ENCODE measurements at regions not wholly inside any gene's neighbourhood (a gene's known extent, or its start where the extent isn't known, plus 50 kb on each side); places are given as distances from the start of the nearest gene placed in this dataset.
A peak's percentile ranks its signal among the peaks of the same experiment; 100 is the strongest.
"Not testable (repeated sequence)": the region's sequence is repeated elsewhere in the genome, so short reads cannot be mapped to it uniquely, and the experiment has no call there.

DNA sequence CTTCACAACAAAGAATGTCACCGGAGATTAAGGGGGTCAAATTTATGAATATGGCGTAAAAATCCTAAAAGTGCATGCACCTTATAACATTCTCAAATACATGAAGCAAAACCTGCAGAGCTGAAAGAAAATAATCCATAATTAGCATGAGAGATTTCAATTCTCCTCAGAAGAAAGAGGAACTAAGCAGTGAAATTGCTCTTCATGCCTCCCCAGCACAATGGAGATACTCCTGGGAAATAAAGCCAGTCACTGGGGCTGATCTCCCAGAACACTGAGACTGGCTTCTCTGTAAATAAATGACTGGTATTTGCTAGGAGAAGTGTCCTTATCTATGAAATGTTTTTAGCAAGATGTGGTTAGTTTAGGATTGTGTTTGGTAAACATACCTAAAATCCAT lies 68.1 kb downstream of the GOLGA6L6 start:
- H3K27ac ChIP-seq, result not testable (repeated sequence)

DNA sequence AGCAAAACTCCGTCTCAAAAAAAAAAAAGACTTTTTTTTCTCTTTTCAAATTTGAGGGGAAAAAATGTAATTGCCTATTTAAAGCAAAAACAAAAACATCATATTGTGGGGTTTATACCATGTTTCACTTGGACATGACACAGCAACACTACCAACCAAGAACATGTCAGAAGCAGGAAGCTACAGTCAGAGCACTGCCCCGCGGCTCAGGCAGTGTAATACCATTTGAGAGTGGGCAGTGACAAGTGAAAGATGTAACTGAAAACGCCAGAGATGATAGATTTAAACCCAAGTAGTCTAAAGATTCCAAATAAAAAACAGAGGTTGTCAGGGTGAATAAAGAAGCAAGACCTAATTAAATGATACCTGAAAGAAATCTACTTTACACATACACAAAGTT lies 68.6 kb downstream of the GOLGA6L6 start:
- H3K27ac ChIP-seq, result not testable (repeated sequence)

DNA sequence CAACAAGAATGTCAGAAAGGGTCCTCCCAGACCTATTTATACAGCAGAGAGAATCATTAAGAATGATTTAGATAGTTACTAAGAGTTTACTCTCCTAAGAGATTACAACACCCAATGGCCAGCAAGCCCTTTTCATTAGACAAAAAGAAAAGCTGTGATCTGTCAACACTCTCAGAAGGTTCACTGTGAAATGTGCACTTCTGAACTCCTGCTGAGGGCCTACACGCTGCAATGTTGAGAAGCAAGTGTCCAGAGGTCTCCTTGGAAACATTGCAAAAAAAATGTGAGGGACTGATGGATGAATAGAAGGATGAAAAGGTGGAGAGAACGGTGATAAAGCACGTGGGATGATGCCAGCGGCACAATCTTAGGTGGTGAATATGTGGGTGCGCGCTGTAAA lies 70.8 kb downstream of the GOLGA6L6 start:
- not testable (repeated sequence) for H3K27ac ChIP-seq

DNA sequence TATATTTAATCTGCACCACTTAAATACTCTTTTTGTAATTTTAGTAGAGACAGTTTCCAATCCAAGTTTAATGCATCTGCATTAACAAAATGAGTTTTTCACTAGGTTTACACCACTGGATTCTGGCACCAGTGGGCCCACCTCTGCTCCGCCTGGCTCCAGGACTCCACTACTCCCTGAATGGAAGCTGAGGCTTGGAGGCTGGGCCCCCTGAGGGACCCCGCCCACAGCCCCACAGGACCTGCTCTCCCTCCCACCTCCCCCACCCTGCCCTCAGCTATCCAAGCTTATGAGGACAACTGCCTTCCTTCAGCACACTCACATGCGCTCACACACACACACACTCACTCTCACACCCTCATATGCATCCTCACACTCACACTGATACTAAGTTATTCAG lies 100.5 kb downstream of the GOLGA6L6 start:
- not testable (repeated sequence) for H3K27ac ChIP-seq

DNA sequence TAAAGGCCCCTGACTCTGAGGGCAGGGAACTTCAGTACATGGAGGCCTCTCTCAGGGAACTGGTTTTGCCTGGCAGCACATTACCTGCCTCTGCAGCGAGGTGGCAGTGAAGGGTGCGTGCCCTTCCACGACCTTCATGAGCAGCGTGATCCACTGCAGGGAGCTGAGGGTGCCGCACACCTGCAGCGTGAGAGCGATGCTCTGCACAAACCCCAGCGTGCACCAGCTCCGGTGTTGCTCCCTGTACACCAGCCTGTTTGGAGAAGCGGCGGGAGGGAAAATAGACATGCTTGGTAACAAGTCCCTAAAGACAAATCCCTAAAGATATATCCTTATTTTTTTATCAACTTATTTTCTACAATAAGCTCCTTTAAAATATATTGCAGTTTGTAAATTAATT lies 101.2 kb downstream of the GOLGA6L6 start:
- H3K27ac ChIP-seq, result not testable (repeated sequence)
- TF ChIP-seq, protein P1, sequence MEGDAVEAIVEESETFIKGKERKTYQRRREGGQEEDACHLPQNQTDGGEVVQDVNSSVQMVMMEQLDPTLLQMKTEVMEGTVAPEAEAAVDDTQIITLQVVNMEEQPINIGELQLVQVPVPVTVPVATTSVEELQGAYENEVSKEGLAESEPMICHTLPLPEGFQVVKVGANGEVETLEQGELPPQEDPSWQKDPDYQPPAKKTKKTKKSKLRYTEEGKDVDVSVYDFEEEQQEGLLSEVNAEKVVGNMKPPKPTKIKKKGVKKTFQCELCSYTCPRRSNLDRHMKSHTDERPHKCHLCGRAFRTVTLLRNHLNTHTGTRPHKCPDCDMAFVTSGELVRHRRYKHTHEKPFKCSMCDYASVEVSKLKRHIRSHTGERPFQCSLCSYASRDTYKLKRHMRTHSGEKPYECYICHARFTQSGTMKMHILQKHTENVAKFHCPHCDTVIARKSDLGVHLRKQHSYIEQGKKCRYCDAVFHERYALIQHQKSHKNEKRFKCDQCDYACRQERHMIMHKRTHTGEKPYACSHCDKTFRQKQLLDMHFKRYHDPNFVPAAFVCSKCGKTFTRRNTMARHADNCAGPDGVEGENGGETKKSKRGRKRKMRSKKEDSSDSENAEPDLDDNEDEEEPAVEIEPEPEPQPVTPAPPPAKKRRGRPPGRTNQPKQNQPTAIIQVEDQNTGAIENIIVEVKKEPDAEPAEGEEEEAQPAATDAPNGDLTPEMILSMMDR (IDR thresholded peaks at IDR 0.05), result peak; percentile 54

DNA sequence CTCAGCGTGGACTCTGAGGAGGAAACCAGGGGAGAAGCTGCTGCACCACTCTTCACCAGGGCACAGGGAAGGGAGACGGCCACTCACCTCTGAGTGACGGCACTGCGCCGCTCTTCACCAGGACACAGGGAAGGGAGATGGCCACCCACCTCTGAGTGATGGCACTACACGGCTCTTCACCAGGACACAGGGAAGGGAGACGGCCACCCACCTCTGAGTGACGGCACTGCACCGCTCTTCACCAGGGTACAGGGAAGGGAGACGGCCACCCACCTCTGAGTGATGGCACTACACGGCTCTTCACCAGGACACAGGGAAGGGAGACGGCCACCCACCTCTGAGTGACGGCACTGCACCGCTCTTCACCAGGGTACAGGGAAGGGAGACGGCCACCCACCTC lies 102.5 kb downstream of the GOLGA6L6 start:
- H3K27ac ChIP-seq, result not testable (repeated sequence)

DNA sequence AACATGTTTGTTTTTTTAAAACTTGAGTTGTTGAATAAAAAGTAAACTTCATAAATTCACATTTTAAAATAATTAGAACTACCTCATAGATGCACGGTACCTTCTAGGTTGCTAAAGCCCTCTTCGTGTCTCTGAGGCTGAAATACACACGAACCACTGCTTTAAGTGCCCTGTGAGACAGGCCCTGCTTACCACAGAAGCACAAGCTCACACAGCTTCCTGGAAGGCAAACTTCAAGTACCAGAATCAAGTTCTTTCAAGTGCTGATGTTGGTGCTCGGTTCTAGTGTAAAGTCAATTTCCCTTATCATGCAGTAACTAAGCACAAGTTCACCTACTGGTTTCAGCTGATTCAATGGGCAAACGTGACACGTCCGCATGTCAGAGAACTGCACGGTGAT lies 103.3 kb downstream of the GOLGA6L6 start:
- H3K27ac ChIP-seq, result not testable (repeated sequence)

DNA sequence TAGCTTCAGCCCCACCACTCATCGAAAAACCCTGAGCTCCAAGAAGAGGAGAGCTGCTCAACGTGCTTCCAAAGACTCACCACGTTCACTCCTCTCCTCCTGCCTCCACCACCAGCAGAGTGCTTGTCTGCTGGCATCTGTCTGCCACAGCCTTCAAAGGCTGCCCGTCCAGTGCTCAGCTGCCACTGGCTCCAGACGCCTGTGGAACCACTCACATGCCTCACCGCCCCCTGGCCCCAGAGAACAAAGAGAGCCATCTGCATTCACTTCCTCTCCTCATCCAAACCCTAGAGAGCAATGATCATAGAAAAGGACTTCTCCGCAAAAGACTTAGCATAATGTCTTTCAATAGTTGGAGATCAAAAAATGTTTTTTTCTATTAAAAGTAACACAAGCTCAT lies 108.1 kb downstream of the GOLGA6L6 start:
- H3K27ac ChIP-seq, result not testable (repeated sequence)

DNA sequence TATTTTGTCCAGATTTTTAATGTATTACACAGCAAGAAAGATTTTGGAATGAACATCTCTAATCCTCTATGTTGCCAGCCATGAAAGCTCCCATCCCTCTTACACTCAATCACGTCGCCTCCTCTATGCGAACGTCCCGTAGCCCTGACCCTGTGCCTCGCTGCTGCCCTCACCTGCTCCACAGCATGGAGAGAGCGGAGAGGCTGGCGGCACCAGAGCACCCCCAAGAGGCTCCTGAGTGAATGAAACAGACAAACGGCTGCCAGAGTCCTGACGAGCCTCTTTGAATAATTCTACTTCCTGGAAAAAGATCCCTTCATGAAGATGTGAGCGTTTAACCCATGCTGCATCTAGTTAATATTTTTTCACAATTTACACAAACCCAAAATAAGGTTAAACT lies 111.1 kb downstream of the GOLGA6L6 start:
- H3K27ac ChIP-seq, result not testable (repeated sequence)

DNA sequence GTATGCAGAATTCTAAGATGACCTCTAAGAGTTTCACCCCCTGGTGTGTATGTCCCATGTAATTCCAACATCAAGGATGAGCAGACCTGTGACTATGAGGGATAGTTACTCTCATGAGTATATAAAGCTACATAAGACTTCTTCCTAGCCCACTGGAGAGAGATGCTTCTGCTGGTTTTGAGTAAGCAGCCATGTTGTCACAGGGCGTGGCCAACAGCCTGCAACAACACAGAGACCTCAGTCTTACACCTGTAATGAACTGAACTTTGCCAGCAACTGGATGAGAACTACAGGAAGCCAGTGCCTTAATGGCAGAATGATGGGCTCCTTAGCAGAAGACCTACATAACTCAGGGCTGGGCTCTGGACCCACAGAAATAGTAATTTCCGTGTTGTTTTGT lies 120.9 kb downstream of the GOLGA6L6 start:
- H3K27ac ChIP-seq, result not testable (repeated sequence)

DNA sequence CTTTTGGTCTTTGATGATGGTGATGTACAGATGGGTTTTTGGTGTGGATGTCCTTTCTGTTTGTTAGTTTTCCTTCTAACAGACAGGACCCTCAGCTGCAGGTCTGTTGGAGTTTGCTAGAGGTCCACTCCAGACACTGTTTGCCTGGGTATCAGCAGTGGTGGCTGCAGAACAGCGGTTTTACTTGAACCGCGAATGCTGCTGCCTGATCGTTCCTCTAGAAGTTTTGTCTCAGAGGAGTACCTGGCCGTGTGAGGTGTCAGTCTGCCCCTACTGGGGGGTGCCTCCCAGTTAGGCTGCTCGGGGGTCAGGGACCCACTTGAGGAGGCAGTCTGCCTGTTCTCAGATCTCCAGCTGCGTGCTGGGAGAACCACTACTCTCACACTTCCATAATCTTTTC lies 125.0 kb downstream of the GOLGA6L6 start:
- not testable (repeated sequence) for H3K27ac ChIP-seq

DNA sequence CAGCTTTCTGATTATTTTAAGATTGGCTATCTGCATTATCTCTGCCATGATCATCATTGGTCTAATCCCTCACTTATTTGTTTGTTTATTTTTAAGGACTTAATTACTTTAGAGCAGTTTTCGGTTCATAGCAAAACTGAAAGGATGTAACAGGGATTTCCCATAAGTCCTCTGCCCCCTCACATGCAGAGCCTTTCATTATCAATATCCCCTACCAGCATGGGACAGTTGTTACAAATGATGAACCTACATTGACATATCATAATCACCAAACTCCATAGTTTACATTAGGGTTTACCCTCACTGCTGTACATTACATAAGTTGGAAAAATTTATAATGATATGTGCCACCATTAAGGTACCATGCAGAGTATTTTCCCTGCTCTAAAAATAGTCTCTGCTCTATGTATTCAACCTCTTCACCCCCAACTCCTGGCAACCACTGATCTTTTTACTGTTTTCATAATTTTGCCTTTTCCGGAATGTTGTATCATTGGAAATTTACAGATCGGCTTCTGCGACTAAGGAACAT lies 131.9 kb downstream of the GOLGA6L6 start:
- H3K27ac ChIP-seq, result not testable (repeated sequence)

DNA sequence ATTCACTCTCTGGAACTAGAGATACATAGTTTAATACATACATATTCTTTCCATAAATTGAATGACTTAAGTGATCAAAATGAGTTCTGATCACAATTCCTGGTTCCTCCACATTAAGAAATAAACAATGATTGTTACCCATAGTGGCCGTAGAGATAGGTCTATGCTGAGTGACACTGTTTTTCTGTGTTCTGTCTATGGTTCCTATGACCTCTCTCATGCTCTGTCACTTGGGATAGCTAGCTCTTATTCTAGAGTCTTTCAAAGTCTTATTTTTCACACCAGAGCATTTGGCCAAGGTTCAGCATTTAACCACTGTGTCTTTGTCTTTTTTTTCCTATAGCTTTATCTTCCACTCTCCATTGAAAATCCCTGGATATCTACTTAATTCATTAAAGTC lies 132.4 kb downstream of the GOLGA6L6 start:
- TF ChIP-seq, protein P1 (IDR thresholded peaks at IDR 0.05), result no peak
- TF ChIP-seq ZFX (IDR thresholded peaks at IDR 0.05; ENCODE audit: borderline replicate concordance), result no peak
- no peak overlapping the region for H3K27ac ChIP-seq

DNA sequence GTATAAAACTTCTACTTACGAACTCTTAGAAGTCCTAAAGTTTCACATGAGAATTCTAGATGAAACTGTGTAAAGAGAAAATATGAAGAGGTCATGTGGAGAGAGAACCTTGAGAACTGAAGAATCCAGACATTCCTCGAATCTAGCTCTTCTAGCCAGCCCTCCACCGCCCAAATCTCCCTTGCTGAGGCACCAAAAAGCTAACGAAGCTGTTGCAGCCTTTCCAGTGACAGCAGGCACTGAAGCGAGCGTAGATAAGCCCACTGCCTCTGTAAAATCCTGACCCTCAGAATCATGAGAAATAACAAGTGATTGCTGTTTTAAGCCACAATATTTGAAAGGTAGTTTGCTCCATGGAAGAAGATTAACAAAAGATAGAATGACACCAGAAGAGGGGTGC lies 134.0 kb downstream of the GOLGA6L6 start:
- H3K27ac ChIP-seq, result no peak overlapping the region
- TF ChIP-seq, protein P1 (IDR thresholded peaks at IDR 0.05), result no peak
- no peak for TF ChIP-seq ZFX (IDR thresholded peaks at IDR 0.05; ENCODE audit: borderline replicate concordance)

DNA sequence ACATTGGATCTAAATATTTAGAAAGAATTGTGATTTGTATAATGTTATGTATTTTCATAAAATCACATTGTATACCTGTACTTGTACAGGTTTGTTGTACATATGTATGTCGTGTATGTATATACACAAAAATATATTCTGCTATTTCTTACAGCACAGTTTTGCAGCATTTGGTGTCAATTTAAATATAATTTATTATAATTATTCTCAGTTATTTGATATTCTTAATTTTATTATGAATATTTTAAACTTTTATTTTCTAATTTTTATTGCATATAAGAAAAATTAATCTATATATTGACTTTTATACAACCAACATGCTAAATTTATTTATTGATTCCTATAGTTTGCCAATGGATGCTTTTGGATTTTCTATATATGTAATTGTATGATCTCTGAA lies 137.0 kb downstream of the GOLGA6L6 start:
- H3K27ac ChIP-seq, result not testable (repeated sequence)

DNA sequence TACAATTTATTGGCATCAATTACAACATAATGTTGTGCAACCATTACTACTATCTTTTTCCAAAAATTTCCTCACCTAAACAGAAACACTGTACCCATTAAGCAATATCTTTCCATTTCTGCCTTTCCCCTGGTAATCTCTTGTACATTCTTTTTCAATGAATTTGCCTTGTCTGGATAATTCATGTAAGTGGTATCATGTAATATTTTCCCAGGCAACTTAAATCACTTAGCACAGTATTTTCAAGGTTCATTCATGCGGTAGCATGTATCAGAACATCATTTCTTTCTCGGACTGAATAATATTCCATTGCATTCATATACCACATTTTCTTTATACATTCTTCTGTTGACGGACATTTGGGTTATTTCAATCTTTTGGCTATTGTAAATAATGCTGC lies 139.0 kb downstream of the GOLGA6L6 start:
- not testable (repeated sequence) for H3K27ac ChIP-seq

DNA sequence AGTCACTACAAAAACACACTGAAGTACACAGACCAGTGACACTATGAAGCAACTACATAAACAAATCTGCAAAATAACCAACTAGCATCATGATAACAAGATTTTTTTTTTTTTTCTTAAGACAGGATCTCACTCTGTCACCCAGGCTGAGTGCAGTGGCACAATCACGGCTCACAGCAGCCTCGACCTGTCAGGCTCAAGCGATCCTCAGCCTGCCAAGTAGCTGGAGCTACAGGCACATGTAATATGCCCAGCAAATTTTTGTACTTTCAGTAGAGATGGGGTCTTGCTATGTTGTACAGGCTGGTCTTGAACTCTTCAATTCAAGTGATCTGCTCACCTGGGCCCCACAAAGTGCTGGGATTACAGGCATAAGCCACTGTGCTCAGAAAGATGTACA lies 140.5 kb downstream of the GOLGA6L6 start:
- H3K27ac ChIP-seq, result not testable (repeated sequence)

DNA sequence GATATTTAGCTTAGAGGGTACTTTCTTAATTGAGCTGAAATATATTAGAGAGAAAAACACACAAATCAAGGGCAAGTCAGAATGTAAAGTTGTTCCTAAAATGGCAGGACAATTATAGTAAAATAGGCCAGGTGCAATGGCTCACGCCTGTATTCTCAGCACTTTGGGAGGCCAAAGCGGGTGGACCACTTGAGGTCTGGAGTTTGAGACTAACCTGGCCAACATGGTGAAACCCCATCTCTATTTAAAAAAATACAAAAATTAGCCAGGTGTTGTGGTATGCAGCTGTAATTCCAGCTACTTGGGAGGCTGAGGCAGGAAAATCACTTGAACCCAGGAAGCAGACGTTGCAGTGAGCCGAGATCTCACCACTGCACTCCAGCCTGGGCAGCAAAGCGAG lies 142.9 kb downstream of the GOLGA6L6 start:
- H3K27ac ChIP-seq, result not testable (repeated sequence)

DNA sequence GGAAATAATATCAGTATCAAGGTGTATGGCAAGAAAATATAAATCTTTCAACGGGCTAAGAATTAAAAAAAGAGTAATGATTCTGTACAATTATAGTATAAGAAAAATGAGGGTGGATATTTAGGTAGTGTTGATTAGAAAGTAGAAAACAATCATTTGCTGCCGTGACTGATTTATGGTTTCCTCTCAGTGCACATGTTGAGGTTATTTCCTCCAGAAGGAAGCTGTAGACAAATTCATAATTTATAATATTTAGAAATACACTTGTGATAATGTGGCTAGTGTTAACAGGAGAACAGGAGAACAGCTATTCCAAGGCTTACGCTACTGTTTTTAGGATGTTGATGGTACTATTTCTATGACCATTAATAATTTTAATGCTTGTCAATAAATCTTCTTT lies 153.4 kb downstream of the GOLGA6L6 start:
- H3K27ac ChIP-seq, result not testable (repeated sequence)

All from 22Rv1 (cell line).